Stomach (tissue), 4 donors: ENCODE measurements at regions not wholly inside any gene's neighbourhood (a gene's known extent, or its start where the extent isn't known, plus 50 kb on each side); places are given as distances from the start of the nearest gene placed in this dataset.

ENCODE experiments used
- CTCF ChIP-seq, 7 experiments: fragments of 450-650 bp in 4 of 7; fragments of 200-600 bp in 3 of 7; sonication (generic) in 3 of 7; IDR thresholded peaks; one replicate each; pipeline ENCODE4 v1.5.1; 2016 to 2019; ENCODE audit warnings: antibody characterized with exemption in 7 of 7, control low read depth in 2 of 7, mild to moderate bottlenecking in 1 of 7
- EP300 ChIP-seq: sonication (generic); formaldehyde crosslinking; IDR thresholded peaks from one replicate; pipeline ENCODE4 v1.6.1; 2017; ENCODE audit warnings: antibody characterized with exemption
- POLR2A ChIP-seq, 4 donors: fragments of 450-650 bp; IDR thresholded peaks; one replicate each; pipeline ENCODE4 v1.6.1; 2016; ENCODE audit warnings: antibody characterized with exemption in 4 of 4, control low read depth in 2 of 4, mild to moderate bottlenecking in 1 of 4, moderate library complexity in 1 of 4
- POLR2AphosphoS5 ChIP-seq, 3 donors: sonication (generic); formaldehyde crosslinking; IDR thresholded peaks; one replicate each; pipeline ENCODE4 v1.6.1; 2016; ENCODE audit warnings: antibody characterized with exemption in 3 of 3

- no peak for TF ChIP-seq POLR2AphosphoS5 (IDR thresholded peaks at IDR 0.05)
- TF ChIP-seq CTCF (IDR thresholded peaks at IDR 0.05) = peak in 4 of 7 experiments; percentile 28 to 53 (median 34)
- no peak for TF ChIP-seq POLR2A (IDR thresholded peaks at IDR 0.05)
- no peak for TF ChIP-seq EP300
These were observed 530.3 kb downstream of the RASEF start for GRCh38 chr9:82532504-82533180.
